ENCODE measurements at regions not wholly inside any gene's neighbourhood (a gene's known extent, or its start where the extent isn't known, plus 50 kb on each side); places are given as distances from the start of the nearest gene placed in this dataset.

DNA sequence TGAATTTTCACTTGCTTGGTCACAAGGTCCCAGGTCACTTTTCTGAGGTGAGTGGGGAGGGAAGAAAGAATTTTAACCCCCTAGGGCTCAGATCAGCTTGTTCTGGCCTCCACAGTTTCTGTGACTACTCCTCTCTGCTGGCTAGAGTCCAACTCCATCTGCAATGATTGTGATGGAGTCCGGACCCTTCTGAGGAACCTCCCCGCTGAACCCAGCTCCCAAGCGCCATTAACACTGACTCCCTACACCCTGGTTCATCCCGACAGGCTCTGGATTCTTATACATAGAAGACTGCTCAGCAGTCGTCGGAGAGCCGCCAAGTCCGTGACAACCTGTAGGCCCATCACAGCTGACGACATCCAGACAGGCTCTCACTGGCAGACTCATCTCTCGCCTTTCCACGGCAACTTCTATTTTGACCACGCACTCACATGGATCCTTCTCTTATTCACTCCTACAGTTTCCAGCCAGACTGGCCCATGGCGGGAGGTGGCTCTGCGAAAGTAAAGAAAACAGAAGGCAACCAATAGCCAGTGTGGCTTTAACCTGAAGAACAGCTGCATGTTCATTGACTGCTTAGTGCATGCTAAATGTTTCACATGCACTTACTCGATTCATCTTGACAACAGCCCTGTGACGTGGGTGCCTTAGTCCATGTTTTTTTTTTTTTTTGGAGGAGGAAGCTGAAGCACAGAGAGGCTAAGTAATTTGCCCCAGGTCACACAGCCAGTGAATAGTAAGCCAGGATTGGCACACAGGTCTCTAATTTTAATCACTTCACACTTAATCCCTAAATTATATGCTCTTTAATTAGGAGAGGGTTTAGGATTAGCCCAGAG is 68.0 kb upstream of the PRDM11 start:
- TF ChIP-seq ZNF274 (IDR thresholded peaks at IDR 0.05; ENCODE audit: low read depth, low read length) (no peak), SUZ12 (IDR thresholded peaks at IDR 0.05; ENCODE audit: extremely low read depth, insufficient read depth, insufficient read length) (no peak)
- peaks cover 34% of the 10 kb centered on the region for H3K4me1 ChIP-seq (ENCODE audit: insufficient read depth, insufficient read length)
- H3K36me3 ChIP-seq (ENCODE audit: insufficient read depth, insufficient read length, low read length), result no peaks in the 10 kb centered on the region
- no peaks in the 10 kb centered on the region for H3K27me3 ChIP-seq (ENCODE audit: insufficient read depth, insufficient read length)
- no peak for DNase-seq (ENCODE audit: low read depth, low spot score)
- no peak overlapping the region for H3K9ac ChIP-seq (ENCODE audit: insufficient read length, low read depth)
- H3K9me3 ChIP-seq (ENCODE audit: insufficient read depth, low read length), result no peaks in the 10 kb centered on the region
- no peak overlapping the region for H3K4me3 ChIP-seq (ENCODE audit: insufficient read length, low read depth)

DNA sequence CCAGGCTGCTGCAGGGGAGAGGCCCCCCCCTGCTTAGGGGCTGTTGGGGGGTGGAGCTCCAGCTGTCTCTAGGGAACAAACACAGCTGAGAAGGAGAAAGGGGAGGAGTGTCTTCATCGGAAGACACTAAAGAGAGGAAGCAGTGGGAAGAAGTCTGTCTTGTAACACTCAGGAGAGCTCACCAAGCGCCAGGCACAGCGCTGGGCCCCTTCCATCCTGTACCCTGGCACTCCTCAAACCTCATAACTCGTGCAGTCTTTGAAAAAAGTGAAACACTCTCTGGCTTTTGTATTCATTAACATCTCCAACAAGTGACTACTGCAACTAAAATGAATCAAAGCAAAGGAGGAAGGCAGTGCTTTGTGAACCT is 67.4 kb upstream of the PRDM11 start:
- Histone ChIP-seq H3K4me3 (ENCODE audit: insufficient read length, low read depth) (no peak overlapping the region), H3K27me3 (ENCODE audit: insufficient read depth, insufficient read length) (no peaks in the 10 kb centered on the region), H3K4me1 (ENCODE audit: insufficient read depth, insufficient read length) (peaks cover 36% of the 10 kb centered on the region), H3K9ac (ENCODE audit: insufficient read length, low read depth) (peak overlapping the region; percentile 17), H3K9me3 (ENCODE audit: insufficient read depth, low read length) (no peaks in the 10 kb centered on the region), H3K36me3 (ENCODE audit: insufficient read depth, insufficient read length, low read length) (no peaks in the 10 kb centered on the region)
- TF ChIP-seq ZNF274 (IDR thresholded peaks at IDR 0.05; ENCODE audit: low read depth, low read length) (no peak), SUZ12 (IDR thresholded peaks at IDR 0.05; ENCODE audit: extremely low read depth, insufficient read depth, insufficient read length) (no peak), YY1 (IDR thresholded peaks at IDR 0.05; ENCODE audit: insufficient read depth, insufficient read length) (no peak)
- DNase-seq (ENCODE audit: low read depth, low spot score), result no peak

DNA sequence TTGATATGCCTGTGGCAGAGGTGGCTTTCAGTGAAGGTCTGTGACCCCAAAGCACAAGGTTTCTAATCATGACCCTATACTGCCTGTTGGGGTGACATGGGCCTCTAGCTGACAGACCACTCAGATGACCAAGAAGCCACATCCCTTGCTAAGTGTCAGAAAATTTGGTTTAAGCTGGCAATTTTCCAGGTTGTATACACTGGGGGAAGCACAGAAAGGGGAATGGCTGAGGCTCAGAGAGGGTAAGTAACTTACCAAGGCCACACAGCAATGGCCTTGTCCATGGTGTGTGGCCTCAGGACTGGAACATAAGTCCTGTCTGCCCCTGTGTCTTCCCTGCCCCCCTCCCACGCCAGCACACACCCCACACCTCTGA is 66.9 kb upstream of the PRDM11 start:
- DNase-seq (ENCODE audit: low read depth, low spot score), result no peak
- Histone ChIP-seq H3K9me3 (ENCODE audit: insufficient read depth, low read length) (no peaks in the 10 kb centered on the region), H3K9ac (ENCODE audit: insufficient read length, low read depth) (no peak overlapping the region), H3K4me3 (ENCODE audit: insufficient read length, low read depth) (no peak overlapping the region), H3K4me1 (ENCODE audit: insufficient read depth, insufficient read length) (peaks cover 36% of the 10 kb centered on the region), H3K36me3 (ENCODE audit: insufficient read depth, insufficient read length, low read length) (no peaks in the 10 kb centered on the region), H3K27me3 (ENCODE audit: insufficient read depth, insufficient read length) (no peaks in the 10 kb centered on the region)
- TF ChIP-seq SUZ12 (IDR thresholded peaks at IDR 0.05; ENCODE audit: extremely low read depth, insufficient read depth, insufficient read length) (no peak), ZNF274 (IDR thresholded peaks at IDR 0.05; ENCODE audit: low read depth, low read length) (no peak), YY1 (IDR thresholded peaks at IDR 0.05; ENCODE audit: insufficient read depth, insufficient read length) (no peak)

DNA sequence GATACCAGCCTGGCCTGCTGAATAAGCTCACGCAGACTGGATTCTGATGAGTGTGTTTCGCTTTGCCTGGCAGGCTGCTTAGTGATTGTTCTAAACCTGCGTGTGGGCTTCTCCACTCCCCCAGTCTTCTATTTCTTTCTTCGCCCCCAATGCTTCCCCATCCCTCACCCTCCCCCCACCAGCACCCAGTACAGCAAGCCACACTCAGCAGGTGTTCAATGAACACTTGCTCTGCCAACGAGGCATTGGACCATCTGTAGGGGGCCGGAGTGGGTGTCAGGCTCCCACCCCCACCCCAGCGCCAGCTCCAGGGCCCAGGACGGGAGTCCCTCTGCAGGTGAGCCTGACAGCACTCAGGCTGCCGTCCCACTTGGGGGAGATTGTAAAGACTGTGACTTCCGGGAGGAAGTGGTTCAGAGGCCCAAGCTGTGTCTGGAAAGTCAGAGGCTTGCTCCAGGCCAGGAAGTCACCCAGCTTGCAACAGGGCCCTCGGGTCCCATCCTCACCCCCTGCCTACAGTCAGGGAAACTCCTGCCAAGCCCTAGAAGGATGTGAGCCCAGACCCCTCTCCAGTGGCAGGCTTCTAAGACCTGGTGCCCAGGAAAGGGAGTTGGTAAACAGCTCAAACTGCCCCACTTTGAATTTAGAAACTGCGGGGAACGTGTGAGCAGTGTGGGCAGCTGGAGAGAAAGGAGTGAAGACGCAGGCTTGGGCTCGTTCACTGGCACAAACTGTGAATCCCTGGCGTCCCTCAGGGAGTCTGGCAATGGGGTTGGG is 66.3 kb upstream of the PRDM11 start:
- H3K9me3 ChIP-seq (ENCODE audit: insufficient read depth, low read length), result no peaks in the 10 kb centered on the region
- no peak overlapping the region for H3K4me3 ChIP-seq (ENCODE audit: insufficient read length, low read depth)
- H3K27me3 ChIP-seq (ENCODE audit: insufficient read depth, insufficient read length), result no peaks in the 10 kb centered on the region
- H3K4me1 ChIP-seq (ENCODE audit: insufficient read depth, insufficient read length), result peaks cover 36% of the 10 kb centered on the region
- no peak for DNase-seq (ENCODE audit: low read depth, low spot score)
- peak overlapping the region; percentile 23 for H3K9ac ChIP-seq (ENCODE audit: insufficient read length, low read depth)
- no peaks in the 10 kb centered on the region for H3K36me3 ChIP-seq (ENCODE audit: insufficient read depth, insufficient read length, low read length)
- no peak for TF ChIP-seq YY1 (IDR thresholded peaks at IDR 0.05; ENCODE audit: insufficient read depth, insufficient read length)
- TF ChIP-seq SUZ12 (IDR thresholded peaks at IDR 0.05; ENCODE audit: extremely low read depth, insufficient read depth, insufficient read length), result no peak
- no peak for TF ChIP-seq ZNF274 (IDR thresholded peaks at IDR 0.05; ENCODE audit: low read depth, low read length)

DNA sequence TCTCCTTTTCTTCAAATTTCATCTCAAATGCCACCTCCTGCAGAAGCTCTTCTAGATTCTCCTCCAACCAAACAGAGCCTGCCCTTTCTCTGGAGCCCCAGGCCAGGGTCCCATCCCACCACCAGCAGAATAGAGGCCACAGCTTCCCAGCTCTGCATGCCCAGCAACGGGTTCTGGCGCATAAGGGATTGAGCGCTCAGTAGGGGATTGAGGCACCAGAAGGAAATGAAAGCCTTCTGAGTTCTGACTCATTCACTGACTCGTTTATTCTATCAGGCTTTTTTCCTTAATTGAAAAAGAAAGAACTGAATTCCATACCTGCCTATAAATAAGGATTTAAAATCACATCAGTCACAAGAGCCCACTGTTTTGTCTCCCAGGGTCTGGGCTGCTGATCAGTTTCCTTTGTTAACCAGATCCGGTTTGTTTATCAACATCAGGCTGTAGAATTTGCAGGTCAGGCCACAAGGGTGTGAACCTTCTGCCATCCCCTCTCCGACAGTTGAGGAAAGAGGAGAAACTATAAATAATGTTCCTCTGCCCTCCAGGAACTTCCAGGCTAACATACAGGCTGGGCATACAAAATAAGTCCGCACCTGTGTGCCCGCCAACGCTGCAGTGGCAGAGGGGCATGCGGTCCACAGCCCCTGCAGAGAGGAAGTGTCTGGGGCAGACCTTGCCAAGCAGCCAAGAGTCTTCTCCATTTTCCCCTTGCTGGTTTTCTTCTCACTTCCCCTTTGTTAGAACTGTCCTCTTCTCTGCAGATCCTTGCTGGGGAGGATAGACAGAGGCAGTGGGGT is 63.5 kb upstream of the PRDM11 start:
- Histone ChIP-seq H3K4me3 (ENCODE audit: insufficient read length, low read depth) (no peak overlapping the region), H3K27me3 (ENCODE audit: insufficient read depth, insufficient read length) (no peaks in the 10 kb centered on the region), H3K4me1 (ENCODE audit: insufficient read depth, insufficient read length) (peaks cover 59% of the 10 kb centered on the region), H3K9me3 (ENCODE audit: insufficient read depth, low read length) (no peaks in the 10 kb centered on the region), H3K36me3 (ENCODE audit: insufficient read depth, insufficient read length, low read length) (no peaks in the 10 kb centered on the region), H3K9ac (ENCODE audit: insufficient read length, low read depth) (peak overlapping the region; percentile 1)
- peak; percentile 85 for DNase-seq (ENCODE audit: low read depth, low spot score)
- no peak for TF ChIP-seq ZNF274 (IDR thresholded peaks at IDR 0.05; ENCODE audit: low read depth, low read length)
- TF ChIP-seq YY1 (IDR thresholded peaks at IDR 0.05; ENCODE audit: insufficient read depth, insufficient read length), result no peak
- TF ChIP-seq SUZ12 (IDR thresholded peaks at IDR 0.05; ENCODE audit: extremely low read depth, insufficient read depth, insufficient read length), result no peak

DNA sequence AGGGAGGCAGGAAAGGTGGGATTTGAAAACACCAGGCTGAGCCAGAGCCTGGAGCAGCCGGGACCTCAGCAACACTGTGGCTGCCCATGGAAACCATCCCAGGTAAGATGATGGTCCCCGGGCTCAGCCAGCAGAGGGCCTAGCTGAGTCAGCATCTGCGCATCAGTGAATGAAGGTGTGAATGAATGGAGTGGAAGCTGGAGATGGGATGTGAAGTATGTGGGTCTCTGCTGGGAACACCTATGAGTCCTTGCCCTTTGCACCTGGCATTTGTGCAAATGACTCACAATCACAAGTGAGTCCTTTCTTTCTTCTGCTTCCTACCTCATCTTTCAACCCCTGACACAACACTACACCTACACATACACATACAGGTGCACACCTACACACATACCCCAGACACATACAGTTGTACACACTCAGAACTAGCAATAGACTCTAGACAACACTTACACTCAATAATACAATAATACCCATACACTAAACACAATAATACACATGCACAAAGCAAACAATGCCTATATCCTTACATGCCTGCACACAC is 62.8 kb upstream of the PRDM11 start:
- peak; percentile 84 for DNase-seq (ENCODE audit: low read depth, low spot score)
- Histone ChIP-seq H3K9ac (ENCODE audit: insufficient read length, low read depth) (no peak overlapping the region), H3K9me3 (ENCODE audit: insufficient read depth, low read length) (no peaks in the 10 kb centered on the region), H3K27me3 (ENCODE audit: insufficient read depth, insufficient read length) (no peaks in the 10 kb centered on the region), H3K4me1 (ENCODE audit: insufficient read depth, insufficient read length) (peaks cover 60% of the 10 kb centered on the region), H3K36me3 (ENCODE audit: insufficient read depth, insufficient read length, low read length) (no peaks in the 10 kb centered on the region), H3K4me3 (ENCODE audit: insufficient read length, low read depth) (no peak overlapping the region)
- TF ChIP-seq ZNF274 (IDR thresholded peaks at IDR 0.05; ENCODE audit: low read depth, low read length) (no peak), YY1 (IDR thresholded peaks at IDR 0.05; ENCODE audit: insufficient read depth, insufficient read length) (no peak), SUZ12 (IDR thresholded peaks at IDR 0.05; ENCODE audit: extremely low read depth, insufficient read depth, insufficient read length) (no peak)
